Suprapubic skin (tissue), 4 donors: ENCODE measurements at regions not wholly inside any gene's neighbourhood (a gene's known extent, or its start where the extent isn't known, plus 50 kb on each side); places are given as distances from the start of the nearest gene placed in this dataset.

ENCODE experiments used
- DNase-seq, 2 donors: peaks; one replicate each; pipeline ENCODE4 v3.0.0-alpha.2; 2019; ENCODE audit warnings: low spot score in 2 of 2
- H3K27ac ChIP-seq: fragments of 200-600 bp; sonication (generic); one replicate; pipeline ENCODE4 v1.5.1; 2019
- H3K27me3 ChIP-seq: fragments of 200-600 bp; sonication (generic); one replicate; pipeline ENCODE4 v1.5.1; 2019
- H3K36me3 ChIP-seq: fragments of 200-600 bp; sonication (generic); one replicate; pipeline ENCODE4 v1.5.1; 2019
- H3K4me1 ChIP-seq: fragments of 200-600 bp; sonication (generic); one replicate; pipeline ENCODE4 v1.5.1; 2019
- H3K4me3 ChIP-seq: fragments of 200-600 bp; sonication (generic); one replicate; pipeline ENCODE4 v1.5.1; 2019; ENCODE audit warnings: mild to moderate bottlenecking
- H3K9me3 ChIP-seq: fragments of 200-600 bp; sonication (generic); one replicate; pipeline ENCODE4 v1.5.1; 2019
- CTCF ChIP-seq, 2 donors: fragments of 200-600 bp in 1 of 2; fragments of 450-650 bp in 1 of 2; sonication (generic) in 1 of 2; IDR thresholded peaks; one replicate each; pipeline ENCODE4 v1.5.1; 2016 to 2019; ENCODE audit warnings: antibody characterized with exemption in 2 of 2, mild to moderate bottlenecking in 1 of 2, moderate library complexity in 1 of 2
- EP300 ChIP-seq: sonication (generic); formaldehyde crosslinking; IDR thresholded peaks from one replicate; pipeline ENCODE4 v1.6.1; 2017; ENCODE audit warnings: antibody characterized with exemption
- POLR2A ChIP-seq, 2 donors: fragments of 450-650 bp; IDR thresholded peaks; one replicate each; pipeline ENCODE4 v1.6.1; 2017; ENCODE audit warnings: antibody characterized with exemption in 2 of 2, mild to moderate bottlenecking in 2 of 2, moderate library complexity in 2 of 2
- POLR2AphosphoS5 ChIP-seq, 3 donors: sonication (generic); formaldehyde crosslinking; IDR thresholded peaks; one replicate each; pipeline ENCODE4 v1.6.1; 2017; ENCODE audit warnings: antibody characterized with exemption in 3 of 3
- WGBS: methylation state at CpG from one replicate; pipeline ENCODE4 v1.1.5; 2018; 5-methylcytosine and 5-hydroxymethylcytosine counted together

- Histone ChIP-seq H3K4me1 (peaks cover 13% of the 10 kb centered on the region), H3K4me3 (no peak overlapping the region), H3K36me3 (no peaks in the 10 kb centered on the region), H3K9me3 (no peaks in the 10 kb centered on the region), H3K27me3 (no peaks in the 10 kb centered on the region), H3K27ac (no peak overlapping the region)
- TF ChIP-seq CTCF (IDR thresholded peaks at IDR 0.05) = no peak
- no peak for TF ChIP-seq POLR2AphosphoS5 (IDR thresholded peaks at IDR 0.05)
- TF ChIP-seq EP300 = no peak
- no peak for DNase-seq
- 78% methylated on average over 5 of the region's 5 CpGs for WGBS
Observed at GRCh38 chr10:15436696-15437095, 65.6 kb upstream of the FAM171A1 start.

GRCh38 chr10:15433850-15434537, 62.9 kb upstream of the FAM171A1 start:
- no peaks in the 10 kb centered on the region for H3K9me3 ChIP-seq
- H3K27ac ChIP-seq = no peak overlapping the region
- 18% methylated on average over 9 of the region's 9 CpGs for WGBS
- no peaks in the 10 kb centered on the region for H3K36me3 ChIP-seq
- no peak for TF ChIP-seq EP300
- TF ChIP-seq CTCF (IDR thresholded peaks at IDR 0.05) = peak; percentile 51 to 56
- peak overlapping the region; percentile 40 for H3K4me3 ChIP-seq
- no peak for DNase-seq
- no peaks in the 10 kb centered on the region for H3K27me3 ChIP-seq
- H3K4me1 ChIP-seq = peaks cover 8% of the 10 kb centered on the region

- H3K27ac ChIP-seq = no peak overlapping the region
- DNase-seq = no peak
- no peak for TF ChIP-seq EP300
- no peaks in the 10 kb centered on the region for H3K9me3 ChIP-seq
- no peak overlapping the region for H3K4me3 ChIP-seq
- H3K27me3 ChIP-seq = no peaks in the 10 kb centered on the region
- H3K4me1 ChIP-seq = peaks cover 8% of the 10 kb centered on the region
- 73% methylated on average over 7 of the region's 7 CpGs for WGBS
- H3K36me3 ChIP-seq = no peaks in the 10 kb centered on the region
Observed at GRCh38 chr10:15432266-15432665, 61.2 kb upstream of the FAM171A1 start.

GRCh38 chr10:15430969-15431771, 60.1 kb upstream of the FAM171A1 start:
- Histone ChIP-seq H3K36me3 (no peaks in the 10 kb centered on the region), H3K27me3 (no peaks in the 10 kb centered on the region), H3K4me1 (peaks cover 8% of the 10 kb centered on the region), H3K9me3 (no peaks in the 10 kb centered on the region), H3K4me3 (no peak overlapping the region), H3K27ac (no peak overlapping the region)
- no peak for TF ChIP-seq CTCF (IDR thresholded peaks at IDR 0.05)
- no peak for TF ChIP-seq POLR2A (IDR thresholded peaks at IDR 0.05)
- no peak for TF ChIP-seq POLR2AphosphoS5 (IDR thresholded peaks at IDR 0.05)
- no peak for TF ChIP-seq EP300
- 79% methylated on average over 7 of the region's 7 CpGs for WGBS
- DNase-seq = no peak

GRCh38 chr10:15428681-15429080, 57.6 kb upstream of the FAM171A1 start:
- Histone ChIP-seq H3K4me1 (no peaks in the 10 kb centered on the region), H3K4me3 (no peak overlapping the region), H3K36me3 (no peaks in the 10 kb centered on the region), H3K9me3 (no peaks in the 10 kb centered on the region), H3K27me3 (no peaks in the 10 kb centered on the region), H3K27ac (no peak overlapping the region)
- WGBS = 76% methylated on average over 2 of the region's 2 CpGs
- TF ChIP-seq CTCF (IDR thresholded peaks at IDR 0.05) (no peak), EP300 (no peak), POLR2AphosphoS5 (IDR thresholded peaks at IDR 0.05) (no peak), POLR2A (IDR thresholded peaks at IDR 0.05) (no peak)
- DNase-seq = no peak
